ENCODE measurements at regions not wholly inside any gene's neighbourhood (a gene's known extent, or its start where the extent isn't known, plus 50 kb on each side); places are given as distances from the start of the nearest gene placed in this dataset.

DNA sequence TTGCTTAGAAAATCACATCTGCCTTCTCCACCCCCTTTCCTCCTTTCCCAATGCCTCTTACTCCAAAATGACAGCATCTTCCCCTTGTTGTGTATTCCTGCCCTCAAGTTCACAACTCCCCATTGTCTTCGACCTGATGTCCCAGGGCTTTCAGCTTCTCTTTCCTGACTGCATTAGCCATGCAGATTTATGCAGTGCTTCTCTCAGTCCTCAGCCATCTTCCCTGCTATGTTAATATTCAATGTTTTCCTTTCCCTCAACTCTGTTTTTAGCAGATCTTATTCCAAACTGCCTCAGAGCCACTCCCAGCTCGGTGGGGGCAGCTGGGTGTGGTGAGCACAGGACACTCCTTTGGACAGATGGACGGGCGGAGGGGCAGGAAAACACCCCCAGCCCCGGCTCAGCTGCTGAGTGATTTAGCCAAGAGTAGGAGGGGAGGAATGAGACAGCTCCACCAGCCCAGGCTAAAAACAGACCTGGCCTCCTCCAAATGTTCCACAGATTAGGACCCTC, 71.0 kb downstream of the CD2 start:
- H3K27ac ChIP-seq = peak overlapping the region in 9 of 12 donors; percentile 33 to 79 (median 65)
- intact Hi-C loops (cut with DNase I) = no loop called here
- H3K36me3 ChIP-seq = no peaks in the 10 kb centered on the region
- H3K9me3 ChIP-seq = no peaks in the 10 kb centered on the region
- H3K4me1 ChIP-seq = peaks cover 0 to 18% (median 12%) of the 10 kb centered on the region in 12 donors
- 8 to 16% (median 14%) methylated on average over 5 of the region's 5 CpGs for WGBS, 4 donors
- no peaks in the 10 kb centered on the region for H3K27me3 ChIP-seq
- ATAC-seq (peak; percentile 68 to 91 (median 78)), DNase-seq (peak in 4 of 5 donors; percentile 32 to 65 (median 64))
- no peak overlapping the region for H3K4me3 ChIP-seq
- TF ChIP-seq, protein P1, sequence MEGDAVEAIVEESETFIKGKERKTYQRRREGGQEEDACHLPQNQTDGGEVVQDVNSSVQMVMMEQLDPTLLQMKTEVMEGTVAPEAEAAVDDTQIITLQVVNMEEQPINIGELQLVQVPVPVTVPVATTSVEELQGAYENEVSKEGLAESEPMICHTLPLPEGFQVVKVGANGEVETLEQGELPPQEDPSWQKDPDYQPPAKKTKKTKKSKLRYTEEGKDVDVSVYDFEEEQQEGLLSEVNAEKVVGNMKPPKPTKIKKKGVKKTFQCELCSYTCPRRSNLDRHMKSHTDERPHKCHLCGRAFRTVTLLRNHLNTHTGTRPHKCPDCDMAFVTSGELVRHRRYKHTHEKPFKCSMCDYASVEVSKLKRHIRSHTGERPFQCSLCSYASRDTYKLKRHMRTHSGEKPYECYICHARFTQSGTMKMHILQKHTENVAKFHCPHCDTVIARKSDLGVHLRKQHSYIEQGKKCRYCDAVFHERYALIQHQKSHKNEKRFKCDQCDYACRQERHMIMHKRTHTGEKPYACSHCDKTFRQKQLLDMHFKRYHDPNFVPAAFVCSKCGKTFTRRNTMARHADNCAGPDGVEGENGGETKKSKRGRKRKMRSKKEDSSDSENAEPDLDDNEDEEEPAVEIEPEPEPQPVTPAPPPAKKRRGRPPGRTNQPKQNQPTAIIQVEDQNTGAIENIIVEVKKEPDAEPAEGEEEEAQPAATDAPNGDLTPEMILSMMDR (IDR thresholded peaks at IDR 0.05) = no peak
- TF ChIP-seq POLR2A (IDR thresholded peaks at IDR 0.05) = no peak

GRCh38 chr1:116825720-116826438, 71.6 kb downstream of the CD2 start:
- WGBS, 4 donors = 64 to 71% (median 66%) methylated on average over 10 of the region's 10 CpGs
- no peak overlapping the region for H3K4me3 ChIP-seq
- no peaks in the 10 kb centered on the region for H3K36me3 ChIP-seq
- DNase-seq = peak in 2 of 5 donors; percentile 39 to 46
- H3K9me3 ChIP-seq = no peaks in the 10 kb centered on the region
- H3K27ac ChIP-seq = peak overlapping the region in 9 of 12 donors; percentile 33 to 79 (median 65)
- peak; percentile 28 to 75 (median 52) for ATAC-seq
- H3K4me1 ChIP-seq = peaks cover 0 to 18% (median 11%) of the 10 kb centered on the region in 12 donors
- intact Hi-C loops (cut with DNase I) = no loop called here
- no peaks in the 10 kb centered on the region for H3K27me3 ChIP-seq
- TF ChIP-seq, protein P1 (IDR thresholded peaks at IDR 0.05) = no peak
- TF ChIP-seq POLR2A (IDR thresholded peaks at IDR 0.05) = no peak

GRCh38 chr1:116826818-116827606, 72.8 kb downstream of the CD2 start:
- Histone ChIP-seq H3K36me3 (no peaks in the 10 kb centered on the region), H3K27ac (no peak overlapping the region), H3K4me3 (no peak overlapping the region), H3K4me1 (peaks cover 0 to 18% (median 11%) of the 10 kb centered on the region in 12 donors), H3K9me3 (no peaks in the 10 kb centered on the region), H3K27me3 (no peaks in the 10 kb centered on the region)
- DNase-seq = no peak
- intact Hi-C loops (cut with DNase I) = no loop called here
- ATAC-seq = no peak
- TF ChIP-seq POLR2A (IDR thresholded peaks at IDR 0.05) = no peak
- TF ChIP-seq, protein P1 (IDR thresholded peaks at IDR 0.05) = no peak
- WGBS, 4 donors = 66 to 70% (median 68%) methylated on average over 9 of the region's 9 CpGs

GRCh38 chr1:116827607-116828105, 73.4 kb downstream of the CD2 start:
- DNase-seq (no peak), ATAC-seq (no peak)
- no peak overlapping the region for H3K4me3 ChIP-seq
- H3K4me1 ChIP-seq = peaks cover 0 to 21% (median 11%) of the 10 kb centered on the region in 12 donors
- WGBS, 4 donors = 88 to 99% (median 94%) methylated on average over 2 of the region's 2 CpGs
- H3K36me3 ChIP-seq = no peaks in the 10 kb centered on the region
- no peak for TF ChIP-seq POLR2A (IDR thresholded peaks at IDR 0.05)
- TF ChIP-seq, protein P1 (IDR thresholded peaks at IDR 0.05) = no peak
- H3K9me3 ChIP-seq = no peaks in the 10 kb centered on the region
- H3K27ac ChIP-seq = no peak overlapping the region
- no peaks in the 10 kb centered on the region for H3K27me3 ChIP-seq
- intact Hi-C loops (cut with DNase I) = no loop called here
